ENCODE measurements at regions not wholly inside any gene's neighbourhood (a gene's known extent, or its start where the extent isn't known, plus 50 kb on each side); places are given as distances from the start of the nearest gene placed in this dataset.

- Histone ChIP-seq H3K9me3 (ENCODE audit: low read length) (no peaks in the 10 kb centered on the region), H3K9me2 (ENCODE audit: insufficient read depth, low read length) (no peaks in the 10 kb centered on the region), H3K79me2 (replicated peaks; ENCODE audit: insufficient read depth, low read length) (no peaks in the 10 kb centered on the region), H3K36me3 (ENCODE audit: insufficient read depth, low read length) (no peaks in the 10 kb centered on the region), H4K20me1 (ENCODE audit: insufficient read depth) (no peaks in the 10 kb centered on the region), H3K4me3 (ENCODE audit: low read length) (no peak overlapping the region), H3K9ac (ENCODE audit: low read length) (no peak overlapping the region), H3K27ac (ENCODE audit: low read length) (no peak overlapping the region), H3K4me2 (ENCODE audit: low read length) (no peak overlapping the region), H3F3A (ENCODE audit: insufficient read depth, low read length, poor library complexity, severe bottlenecking) (no peaks in the 10 kb centered on the region), H2AFZ (ENCODE audit: low read depth, low read length) (no peak overlapping the region), H3K27me3 (ENCODE audit: insufficient read depth, low read depth, low read length) (no peaks in the 10 kb centered on the region)
- TF ChIP-seq TAF1 (IDR thresholded peaks at IDR 0.05; ENCODE audit: low read depth) (no peak), POLR2AphosphoS5 (IDR thresholded peaks at IDR 0.05) (no peak), EZH2 (IDR thresholded peaks at IDR 0.05; ENCODE audit: borderline replicate concordance, insufficient read depth, low read length, poor library complexity, severe bottlenecking) (no peak), EP300 (conservative IDR thresholded peaks at IDR 0.05; ENCODE audit: poor library complexity, severe bottlenecking) (no peak), MXI1 (conservative IDR thresholded peaks at IDR 0.05; ENCODE audit: poor library complexity, severe bottlenecking) (no peak), RAD21 (conservative IDR thresholded peaks at IDR 0.05) (no peak), SMC3 (conservative IDR thresholded peaks at IDR 0.05; ENCODE audit: poor library complexity) (no peak)
- TF ChIP-seq, protein P1, sequence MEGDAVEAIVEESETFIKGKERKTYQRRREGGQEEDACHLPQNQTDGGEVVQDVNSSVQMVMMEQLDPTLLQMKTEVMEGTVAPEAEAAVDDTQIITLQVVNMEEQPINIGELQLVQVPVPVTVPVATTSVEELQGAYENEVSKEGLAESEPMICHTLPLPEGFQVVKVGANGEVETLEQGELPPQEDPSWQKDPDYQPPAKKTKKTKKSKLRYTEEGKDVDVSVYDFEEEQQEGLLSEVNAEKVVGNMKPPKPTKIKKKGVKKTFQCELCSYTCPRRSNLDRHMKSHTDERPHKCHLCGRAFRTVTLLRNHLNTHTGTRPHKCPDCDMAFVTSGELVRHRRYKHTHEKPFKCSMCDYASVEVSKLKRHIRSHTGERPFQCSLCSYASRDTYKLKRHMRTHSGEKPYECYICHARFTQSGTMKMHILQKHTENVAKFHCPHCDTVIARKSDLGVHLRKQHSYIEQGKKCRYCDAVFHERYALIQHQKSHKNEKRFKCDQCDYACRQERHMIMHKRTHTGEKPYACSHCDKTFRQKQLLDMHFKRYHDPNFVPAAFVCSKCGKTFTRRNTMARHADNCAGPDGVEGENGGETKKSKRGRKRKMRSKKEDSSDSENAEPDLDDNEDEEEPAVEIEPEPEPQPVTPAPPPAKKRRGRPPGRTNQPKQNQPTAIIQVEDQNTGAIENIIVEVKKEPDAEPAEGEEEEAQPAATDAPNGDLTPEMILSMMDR (IDR thresholded peaks at IDR 0.05; ENCODE audit: poor library complexity, severe bottlenecking), result no peak
- TF ChIP-seq, protein P2, sequence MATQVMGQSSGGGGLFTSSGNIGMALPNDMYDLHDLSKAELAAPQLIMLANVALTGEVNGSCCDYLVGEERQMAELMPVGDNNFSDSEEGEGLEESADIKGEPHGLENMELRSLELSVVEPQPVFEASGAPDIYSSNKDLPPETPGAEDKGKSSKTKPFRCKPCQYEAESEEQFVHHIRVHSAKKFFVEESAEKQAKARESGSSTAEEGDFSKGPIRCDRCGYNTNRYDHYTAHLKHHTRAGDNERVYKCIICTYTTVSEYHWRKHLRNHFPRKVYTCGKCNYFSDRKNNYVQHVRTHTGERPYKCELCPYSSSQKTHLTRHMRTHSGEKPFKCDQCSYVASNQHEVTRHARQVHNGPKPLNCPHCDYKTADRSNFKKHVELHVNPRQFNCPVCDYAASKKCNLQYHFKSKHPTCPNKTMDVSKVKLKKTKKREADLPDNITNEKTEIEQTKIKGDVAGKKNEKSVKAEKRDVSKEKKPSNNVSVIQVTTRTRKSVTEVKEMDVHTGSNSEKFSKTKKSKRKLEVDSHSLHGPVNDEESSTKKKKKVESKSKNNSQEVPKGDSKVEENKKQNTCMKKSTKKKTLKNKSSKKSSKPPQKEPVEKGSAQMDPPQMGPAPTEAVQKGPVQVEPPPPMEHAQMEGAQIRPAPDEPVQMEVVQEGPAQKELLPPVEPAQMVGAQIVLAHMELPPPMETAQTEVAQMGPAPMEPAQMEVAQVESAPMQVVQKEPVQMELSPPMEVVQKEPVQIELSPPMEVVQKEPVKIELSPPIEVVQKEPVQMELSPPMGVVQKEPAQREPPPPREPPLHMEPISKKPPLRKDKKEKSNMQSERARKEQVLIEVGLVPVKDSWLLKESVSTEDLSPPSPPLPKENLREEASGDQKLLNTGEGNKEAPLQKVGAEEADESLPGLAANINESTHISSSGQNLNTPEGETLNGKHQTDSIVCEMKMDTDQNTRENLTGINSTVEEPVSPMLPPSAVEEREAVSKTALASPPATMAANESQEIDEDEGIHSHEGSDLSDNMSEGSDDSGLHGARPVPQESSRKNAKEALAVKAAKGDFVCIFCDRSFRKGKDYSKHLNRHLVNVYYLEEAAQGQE (IDR thresholded peaks at IDR 0.05; ENCODE audit: borderline replicate concordance), result no peak
These were observed 243.3 kb upstream of the LINC00305 start for GRCh38 chr18:64392202-64392601.

DNA sequence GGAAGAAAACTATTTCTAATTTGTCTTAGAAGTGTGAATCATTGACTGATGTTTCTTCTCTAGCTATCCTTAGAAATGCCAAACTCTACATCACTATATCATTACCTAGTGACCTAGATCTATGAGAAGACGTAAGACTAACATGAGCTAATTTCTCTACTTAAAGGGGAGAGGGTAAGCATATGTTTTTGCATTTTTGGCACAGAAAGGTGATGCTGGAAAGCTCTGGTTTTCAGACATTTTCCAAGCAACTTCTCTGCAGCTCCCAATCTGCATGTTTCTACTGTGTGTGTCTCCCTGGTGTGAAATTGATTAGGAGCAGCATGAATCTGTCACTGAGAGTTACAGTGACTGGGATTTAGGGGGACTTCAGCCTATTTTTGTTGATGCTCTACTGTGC is 235.2 kb upstream of the LINC00305 start:
- H2AFZ ChIP-seq (ENCODE audit: low read depth, low read length), result no peak overlapping the region
- no peaks in the 10 kb centered on the region for H3K36me3 ChIP-seq (ENCODE audit: insufficient read depth, low read length)
- TF ChIP-seq RAD21 (conservative IDR thresholded peaks at IDR 0.05), result no peak
- TF ChIP-seq, protein P1 (IDR thresholded peaks at IDR 0.05; ENCODE audit: poor library complexity, severe bottlenecking), result no peak
- TF ChIP-seq EZH2 (IDR thresholded peaks at IDR 0.05; ENCODE audit: borderline replicate concordance, insufficient read depth, low read length, poor library complexity, severe bottlenecking), result no peak
- TF ChIP-seq TAF1 (IDR thresholded peaks at IDR 0.05; ENCODE audit: low read depth), result no peak
- TF ChIP-seq POLR2AphosphoS5 (IDR thresholded peaks at IDR 0.05), result no peak
- TF ChIP-seq, protein P2 (IDR thresholded peaks at IDR 0.05; ENCODE audit: borderline replicate concordance), result no peak
- no peak for TF ChIP-seq EP300 (conservative IDR thresholded peaks at IDR 0.05; ENCODE audit: poor library complexity, severe bottlenecking)
- no peak for TF ChIP-seq MXI1 (conservative IDR thresholded peaks at IDR 0.05; ENCODE audit: poor library complexity, severe bottlenecking)
- TF ChIP-seq SMC3 (conservative IDR thresholded peaks at IDR 0.05; ENCODE audit: poor library complexity), result no peak
- H3K9ac ChIP-seq (ENCODE audit: low read length), result no peak overlapping the region
- no peaks in the 10 kb centered on the region for H3K27me3 ChIP-seq (ENCODE audit: insufficient read depth, low read depth, low read length)
- H3K4me3 ChIP-seq (ENCODE audit: low read length), result no peak overlapping the region
- H3K9me2 ChIP-seq (ENCODE audit: insufficient read depth, low read length), result no peaks in the 10 kb centered on the region
- no peaks in the 10 kb centered on the region for H3K79me2 ChIP-seq (replicated peaks; ENCODE audit: insufficient read depth, low read length)
- no peak overlapping the region for H3K4me2 ChIP-seq (ENCODE audit: low read length)
- no peaks in the 10 kb centered on the region for H4K20me1 ChIP-seq (ENCODE audit: insufficient read depth)
- H3F3A ChIP-seq (ENCODE audit: insufficient read depth, low read length, poor library complexity, severe bottlenecking), result no peaks in the 10 kb centered on the region
- no peaks in the 10 kb centered on the region for H3K9me3 ChIP-seq (ENCODE audit: low read length)
- no peak overlapping the region for H3K27ac ChIP-seq (ENCODE audit: low read length)

Measured in neural cell (in vitro differentiated cells).